ENCODE measurements at regions not wholly inside any gene's neighbourhood (a gene's known extent, or its start where the extent isn't known, plus 50 kb on each side); places are given as distances from the start of the nearest gene placed in this dataset.

GRCh38 chr3:38978729-38979128 is 73.0 kb downstream of the SCN11A start:
- no peaks in the 10 kb centered on the region for H3K27me3 ChIP-seq (ENCODE audit: insufficient read depth, low read length, poor library complexity, severe bottlenecking)
- H3K4me3 ChIP-seq (ENCODE audit: low read length, poor library complexity, severe bottlenecking), result no peak overlapping the region
- H3K9me2 ChIP-seq (replicated peaks; ENCODE audit: low read depth, low read length), result no peaks in the 10 kb centered on the region
- no peak overlapping the region for H2AFZ ChIP-seq (ENCODE audit: low read length)
- no peaks in the 10 kb centered on the region for H3K4me1 ChIP-seq (ENCODE audit: insufficient read depth, low read length, poor library complexity, severe bottlenecking)
- no peaks in the 10 kb centered on the region for H3K36me3 ChIP-seq (ENCODE audit: insufficient read depth, low read length)
- TF ChIP-seq CTCF (conservative IDR thresholded peaks at IDR 0.05; ENCODE audit: low read length) (no peak), EZH2phosphoT487 (IDR thresholded peaks at IDR 0.05; ENCODE audit: borderline replicate concordance) (no peak)
- H4K20me1 ChIP-seq (ENCODE audit: insufficient read depth, low read length, poor library complexity, severe bottlenecking), result no peaks in the 10 kb centered on the region
- no peaks in the 10 kb centered on the region for H3K9me3 ChIP-seq (ENCODE audit: insufficient read depth, low read depth, low read length)
- no peak overlapping the region for H3K4me2 ChIP-seq (ENCODE audit: low read depth, low read length, poor library complexity, severe bottlenecking)
- no peak overlapping the region for H3K9ac ChIP-seq (ENCODE audit: low read depth, low read length, poor library complexity, severe bottlenecking)
- H3F3A ChIP-seq (ENCODE audit: low read depth), result no peaks in the 10 kb centered on the region
- H3K79me2 ChIP-seq (ENCODE audit: insufficient read depth, low read length), result no peaks in the 10 kb centered on the region

- Histone ChIP-seq H3K4me3 (ENCODE audit: low read length, poor library complexity, severe bottlenecking) (no peak overlapping the region), H3K9ac (ENCODE audit: low read depth, low read length, poor library complexity, severe bottlenecking) (no peak overlapping the region), H3K4me1 (ENCODE audit: insufficient read depth, low read length, poor library complexity, severe bottlenecking) (no peaks in the 10 kb centered on the region), H3K4me2 (ENCODE audit: low read depth, low read length, poor library complexity, severe bottlenecking) (no peak overlapping the region), H3K9me3 (ENCODE audit: insufficient read depth, low read depth, low read length) (no peaks in the 10 kb centered on the region), H3K27me3 (ENCODE audit: insufficient read depth, low read length, poor library complexity, severe bottlenecking) (no peaks in the 10 kb centered on the region), H2AFZ (ENCODE audit: low read length) (no peak overlapping the region), H3K36me3 (ENCODE audit: insufficient read depth, low read length) (no peaks in the 10 kb centered on the region), H3K9me2 (replicated peaks; ENCODE audit: low read depth, low read length) (no peaks in the 10 kb centered on the region), H4K20me1 (ENCODE audit: insufficient read depth, low read length, poor library complexity, severe bottlenecking) (no peaks in the 10 kb centered on the region), H3F3A (ENCODE audit: low read depth) (no peaks in the 10 kb centered on the region), H3K79me2 (ENCODE audit: insufficient read depth, low read length) (no peaks in the 10 kb centered on the region)
- TF ChIP-seq EZH2phosphoT487 (IDR thresholded peaks at IDR 0.05; ENCODE audit: borderline replicate concordance) (no peak), CTCF (conservative IDR thresholded peaks at IDR 0.05; ENCODE audit: low read length) (no peak)
These were observed 80.7 kb downstream of the SCN11A start for GRCh38 chr3:38970851-38971638.

- H3K9me3 ChIP-seq (ENCODE audit: insufficient read depth, low read depth, low read length), result no peaks in the 10 kb centered on the region
These were observed 82.2 kb downstream of the SCN11A start for GRCh38 chr3:38969317-38970235.

More at GRCh38 chr3:38969317-38970235, 82.2 kb downstream of the SCN11A start:
- H3K4me2 ChIP-seq (ENCODE audit: low read depth, low read length, poor library complexity, severe bottlenecking), result no peak overlapping the region
- H3F3A ChIP-seq (ENCODE audit: low read depth), result no peaks in the 10 kb centered on the region
- no peak overlapping the region for H3K9ac ChIP-seq (ENCODE audit: low read depth, low read length, poor library complexity, severe bottlenecking)
- no peak overlapping the region for H3K4me3 ChIP-seq (ENCODE audit: low read length, poor library complexity, severe bottlenecking)
- H3K9me2 ChIP-seq (replicated peaks; ENCODE audit: low read depth, low read length), result no peaks in the 10 kb centered on the region
- H3K79me2 ChIP-seq (ENCODE audit: insufficient read depth, low read length), result no peaks in the 10 kb centered on the region
- TF ChIP-seq CTCF (conservative IDR thresholded peaks at IDR 0.05; ENCODE audit: low read length), result no peak
- TF ChIP-seq EZH2phosphoT487 (IDR thresholded peaks at IDR 0.05; ENCODE audit: borderline replicate concordance), result no peak
- H4K20me1 ChIP-seq (ENCODE audit: insufficient read depth, low read length, poor library complexity, severe bottlenecking), result no peaks in the 10 kb centered on the region
- H3K36me3 ChIP-seq (ENCODE audit: insufficient read depth, low read length), result no peaks in the 10 kb centered on the region
- H2AFZ ChIP-seq (ENCODE audit: low read length), result no peak overlapping the region
- no peaks in the 10 kb centered on the region for H3K4me1 ChIP-seq (ENCODE audit: insufficient read depth, low read length, poor library complexity, severe bottlenecking)
- no peaks in the 10 kb centered on the region for H3K27me3 ChIP-seq (ENCODE audit: insufficient read depth, low read length, poor library complexity, severe bottlenecking)

Measured in Loucy (cell line).